Sigmoid colon (tissue), 4 donors: ENCODE measurements at regions not wholly inside any gene's neighbourhood (a gene's known extent, or its start where the extent isn't known, plus 50 kb on each side); places are given as distances from the start of the nearest gene placed in this dataset.

ENCODE experiments used
- POLR2A ChIP-seq, 2 donors: fragments of 450-650 bp; IDR thresholded peaks; one replicate each; pipeline ENCODE4 v1.6.1; 2016; ENCODE audit warnings: antibody characterized with exemption in 2 of 2, mild to moderate bottlenecking in 2 of 2, moderate library complexity in 2 of 2
- POLR2AphosphoS5 ChIP-seq, 4 donors: sonication (generic); formaldehyde crosslinking; IDR thresholded peaks; one replicate each; pipeline ENCODE4 v1.6.1; 2017; ENCODE audit warnings: antibody characterized with exemption in 4 of 4
- TF ChIP-seq, protein P1 (sequence below), 4 experiments: fragments of 450-650 bp in 3 of 4; fragments of 200-600 bp in 1 of 4; IDR thresholded peaks; one replicate each; pipeline ENCODE4 v1.5.1; 2016 to 2019; ENCODE audit warnings: antibody characterized with exemption in 4 of 4, mild to moderate bottlenecking in 3 of 4, moderate library complexity in 2 of 4

DNA sequence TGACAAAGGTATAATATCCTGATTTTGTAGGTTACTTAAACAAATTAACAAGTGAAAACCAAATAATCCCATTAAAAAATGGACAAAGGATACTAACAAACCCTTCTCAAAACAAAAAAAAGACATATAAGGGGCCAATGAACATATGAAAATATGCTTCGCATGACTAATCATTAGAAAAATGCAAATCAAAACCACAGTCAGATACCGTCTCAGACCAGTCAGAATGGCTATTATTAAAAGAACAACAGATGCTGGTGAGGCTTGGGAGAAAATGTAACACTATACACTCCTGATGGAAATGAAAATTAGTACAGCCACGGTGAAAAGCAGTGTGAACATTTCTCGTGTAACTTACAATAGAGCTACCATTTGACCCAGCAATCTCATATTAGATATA is 1542.2 kb upstream of the CDH9 start:
- TF ChIP-seq, protein P1, sequence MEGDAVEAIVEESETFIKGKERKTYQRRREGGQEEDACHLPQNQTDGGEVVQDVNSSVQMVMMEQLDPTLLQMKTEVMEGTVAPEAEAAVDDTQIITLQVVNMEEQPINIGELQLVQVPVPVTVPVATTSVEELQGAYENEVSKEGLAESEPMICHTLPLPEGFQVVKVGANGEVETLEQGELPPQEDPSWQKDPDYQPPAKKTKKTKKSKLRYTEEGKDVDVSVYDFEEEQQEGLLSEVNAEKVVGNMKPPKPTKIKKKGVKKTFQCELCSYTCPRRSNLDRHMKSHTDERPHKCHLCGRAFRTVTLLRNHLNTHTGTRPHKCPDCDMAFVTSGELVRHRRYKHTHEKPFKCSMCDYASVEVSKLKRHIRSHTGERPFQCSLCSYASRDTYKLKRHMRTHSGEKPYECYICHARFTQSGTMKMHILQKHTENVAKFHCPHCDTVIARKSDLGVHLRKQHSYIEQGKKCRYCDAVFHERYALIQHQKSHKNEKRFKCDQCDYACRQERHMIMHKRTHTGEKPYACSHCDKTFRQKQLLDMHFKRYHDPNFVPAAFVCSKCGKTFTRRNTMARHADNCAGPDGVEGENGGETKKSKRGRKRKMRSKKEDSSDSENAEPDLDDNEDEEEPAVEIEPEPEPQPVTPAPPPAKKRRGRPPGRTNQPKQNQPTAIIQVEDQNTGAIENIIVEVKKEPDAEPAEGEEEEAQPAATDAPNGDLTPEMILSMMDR (IDR thresholded peaks at IDR 0.05), result no peak
- TF ChIP-seq POLR2A (IDR thresholded peaks at IDR 0.05) (no peak), POLR2AphosphoS5 (IDR thresholded peaks at IDR 0.05) (no peak)
